HG02870 (cell line): ENCODE measurements at regions not wholly inside any gene's neighbourhood (a gene's known extent, or its start where the extent isn't known, plus 50 kb on each side); places are given as distances from the start of the nearest gene placed in this dataset.

ENCODE experiments used
- ATAC-seq: cut with Tn5 transposase; IDR thresholded peaks from one replicate; pipeline ENCODE4 v1.9.1; 2021; ENCODE audit warnings: mild to moderate bottlenecking, moderate library complexity; ENCODE audit not compliant: unreplicated experiment

- no peak for ATAC-seq
Observed at GRCh38 chr2:105597011-105597805, 147.5 kb upstream of the NCK2 start.

- no peak for ATAC-seq
Observed at GRCh38 chr2:105596411-105596921, 148.2 kb upstream of the NCK2 start.

GRCh38 chr2:105595536-105595935 lies 149.2 kb upstream of the NCK2 start:
- ATAC-seq, result no peak

GRCh38 chr2:105593221-105593967 lies 151.3 kb upstream of the NCK2 start:
- no peak for ATAC-seq

- ATAC-seq, result no peak
Observed at GRCh38 chr2:105592288-105592687, 152.4 kb upstream of the NCK2 start.

GRCh38 chr2:105590780-105591660 lies 153.7 kb upstream of the NCK2 start:
- ATAC-seq, result no peak

GRCh38 chr2:105588581-105588980 lies 156.1 kb upstream of the NCK2 start:
- no peak for ATAC-seq

GRCh38 chr2:105587637-105588036 lies 157.1 kb upstream of the NCK2 start:
- no peak for ATAC-seq

- ATAC-seq, result no peak
Observed at GRCh38 chr2:105584435-105585010, 160.2 kb upstream of the NCK2 start.

GRCh38 chr2:105582952-105583660 lies 161.6 kb upstream of the NCK2 start:
- no peak for ATAC-seq

GRCh38 chr2:105581555-105581944 lies 163.2 kb upstream of the NCK2 start:
- ATAC-seq, result no peak

GRCh38 chr2:105580870-105581554 lies 163.7 kb upstream of the NCK2 start:
- ATAC-seq, result no peak

GRCh38 chr2:105580216-105580615 lies 164.5 kb upstream of the NCK2 start:
- ATAC-seq, result no peak

GRCh38 chr2:105578166-105578565 lies 166.5 kb upstream of the NCK2 start:
- ATAC-seq, result no peak

- ATAC-seq, result no peak
Observed at GRCh38 chr2:105577762-105578161, 166.9 kb upstream of the NCK2 start.

- ATAC-seq, result peak; percentile 43
Observed at GRCh38 chr2:105576440-105577241, 168.1 kb upstream of the NCK2 start.

- ATAC-seq, result no peak
Observed at GRCh38 chr2:105576050-105576439, 168.7 kb upstream of the NCK2 start.

GRCh38 chr2:105575499-105576025 lies 169.2 kb upstream of the NCK2 start:
- no peak for ATAC-seq
